SK-N-MC (cell line): ENCODE measurements at regions not wholly inside any gene's neighbourhood (a gene's known extent, or its start where the extent isn't known, plus 50 kb on each side); places are given as distances from the start of the nearest gene placed in this dataset.

Source experiments
- EZH2 ChIP-seq: fragments of 200-600 bp; sonication (generic); IDR thresholded peaks from one replicate; pipeline ENCODE4 v1.6.1; 2017; ENCODE audit warnings: antibody characterized with exemption
- FOXP2 ChIP-seq: optimal IDR thresholded peaks from 2 replicates; pipeline ENCODE3; 2011; ENCODE audit warnings: mild to moderate bottlenecking, moderate library complexity; ENCODE audit not compliant: insufficient read depth; ENCODE audit errors: extremely low read length, control extremely low read depth
- POLR2AphosphoS5 ChIP-seq: IDR thresholded peaks from 2 replicates; pipeline ENCODE4 v1.6.1; 2012; ENCODE audit warnings: mild to moderate bottlenecking, low read depth, low read length, borderline replicate concordance

DNA sequence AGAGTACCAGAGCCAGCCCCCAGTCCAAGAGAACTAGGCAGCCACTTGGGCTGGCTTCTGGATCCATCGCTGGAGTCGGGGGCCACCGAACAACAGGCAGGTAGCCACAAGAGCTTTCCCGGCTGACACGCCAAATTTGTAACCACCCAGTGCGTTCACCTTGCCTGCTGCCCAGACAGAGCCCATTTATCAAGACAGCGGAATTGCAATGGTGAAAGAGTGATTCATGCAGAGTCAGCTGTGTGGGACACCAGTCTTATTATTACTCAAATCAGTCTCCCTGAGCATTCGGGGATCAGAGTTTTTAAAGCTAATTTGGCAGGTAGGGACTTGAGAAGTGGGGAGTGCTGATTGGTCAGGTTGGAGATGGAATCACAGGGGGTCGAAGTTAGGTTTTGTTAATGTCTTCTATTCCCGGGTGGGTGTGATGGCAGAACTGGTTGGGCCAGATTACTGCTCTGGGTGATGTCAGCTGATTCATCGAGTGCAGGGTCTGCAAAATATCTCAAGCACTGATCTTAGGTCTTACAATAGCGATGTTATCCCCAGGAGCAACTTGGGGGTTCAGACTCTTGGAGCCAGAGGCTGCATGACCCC lies 64.3 kb downstream of the PDE6H start:
- TF ChIP-seq EZH2 (no peak), POLR2AphosphoS5 (no peak), FOXP2 (no peak)
